ENCODE measurements at regions not wholly inside any gene's neighbourhood (a gene's known extent, or its start where the extent isn't known, plus 50 kb on each side); places are given as distances from the start of the nearest gene placed in this dataset.
"Not testable (repeated sequence)": the region's sequence is repeated elsewhere in the genome, so short reads cannot be mapped to it uniquely, and the experiment has no call there.

- no peak for DNase-seq
Measured at GRCh38 chr3:144957398-144958101, 985.9 kb downstream of the DIPK2A start.

GRCh38 chr3:144963810-144964209, 992.2 kb downstream of the DIPK2A start:
- DNase-seq, result no peak

GRCh38 chr3:144966560-144966959, 994.9 kb downstream of the DIPK2A start:
- DNase-seq, result no peak

- DNase-seq, result no peak
Measured at GRCh38 chr3:144968750-144969350, 997.2 kb downstream of the DIPK2A start.

- not testable (repeated sequence) for DNase-seq
Measured at GRCh38 chr3:144984481-144984880, 1012.9 kb downstream of the DIPK2A start.

GRCh38 chr3:144989807-144990206, 1018.2 kb downstream of the DIPK2A start:
- DNase-seq, result no peak

GRCh38 chr3:144995856-144996255, 1024.2 kb downstream of the DIPK2A start:
- DNase-seq, result no peak

- no peak for DNase-seq
Measured at GRCh38 chr3:145005427-145005826, 1033.8 kb downstream of the DIPK2A start.

- DNase-seq, result no peak
Measured at GRCh38 chr3:145006271-145006670, 1034.6 kb downstream of the DIPK2A start.

GRCh38 chr3:145013931-145014330, 1042.3 kb downstream of the DIPK2A start:
- DNase-seq, result no peak

- DNase-seq, result no peak
Measured at GRCh38 chr3:145015253-145015652, 1043.6 kb downstream of the DIPK2A start.

- no peak for DNase-seq
Measured at GRCh38 chr3:145017959-145018358, 1046.3 kb downstream of the DIPK2A start.

GRCh38 chr3:145022447-145022846, 1050.8 kb downstream of the DIPK2A start:
- no peak for DNase-seq

- no peak for DNase-seq
Measured at GRCh38 chr3:145024700-145025099, 1053.1 kb downstream of the DIPK2A start.

- not testable (repeated sequence) for DNase-seq
Measured at GRCh38 chr3:145027186-145027585, 1055.6 kb downstream of the DIPK2A start.

GRCh38 chr3:145032791-145033190, 1061.2 kb downstream of the DIPK2A start:
- DNase-seq, result no peak

GRCh38 chr3:145035682-145036081, 1064.1 kb downstream of the DIPK2A start:
- DNase-seq, result no peak

GRCh38 chr3:145054055-145054454, 1082.4 kb downstream of the DIPK2A start:
- DNase-seq, result not testable (repeated sequence)

- DNase-seq, result no peak
Measured at GRCh38 chr3:145055375-145056076, 1083.9 kb downstream of the DIPK2A start.

- no peak for DNase-seq
Measured at GRCh38 chr3:145058483-145058882, 1086.9 kb downstream of the DIPK2A start.

GRCh38 chr3:145063616-145064015, 1092.0 kb downstream of the DIPK2A start:
- no peak for DNase-seq

GRCh38 chr3:145070795-145071194, 1090.2 kb downstream of the PLOD2 start:
- DNase-seq, result no peak

GRCh38 chr3:145079436-145079835, 1081.5 kb downstream of the PLOD2 start:
- DNase-seq, result no peak

- DNase-seq, result no peak
Measured at GRCh38 chr3:145087038-145087437, 1073.9 kb downstream of the PLOD2 start.

Data from DMS 273 treated with DMSO at 0.1 percent for 48 hours (cell line).